Stomach (tissue), 4 donors: ENCODE measurements at regions not wholly inside any gene's neighbourhood (a gene's known extent, or its start where the extent isn't known, plus 50 kb on each side); places are given as distances from the start of the nearest gene placed in this dataset.

Experiments
- CTCF ChIP-seq, 7 experiments: fragments of 450-650 bp in 4 of 7; fragments of 200-600 bp in 3 of 7; sonication (generic) in 3 of 7; IDR thresholded peaks; one replicate each; pipeline ENCODE4 v1.5.1; 2016 to 2019; ENCODE audit warnings: antibody characterized with exemption in 7 of 7, control low read depth in 2 of 7, mild to moderate bottlenecking in 1 of 7
- EP300 ChIP-seq: sonication (generic); formaldehyde crosslinking; IDR thresholded peaks from one replicate; pipeline ENCODE4 v1.6.1; 2017; ENCODE audit warnings: antibody characterized with exemption

DNA sequence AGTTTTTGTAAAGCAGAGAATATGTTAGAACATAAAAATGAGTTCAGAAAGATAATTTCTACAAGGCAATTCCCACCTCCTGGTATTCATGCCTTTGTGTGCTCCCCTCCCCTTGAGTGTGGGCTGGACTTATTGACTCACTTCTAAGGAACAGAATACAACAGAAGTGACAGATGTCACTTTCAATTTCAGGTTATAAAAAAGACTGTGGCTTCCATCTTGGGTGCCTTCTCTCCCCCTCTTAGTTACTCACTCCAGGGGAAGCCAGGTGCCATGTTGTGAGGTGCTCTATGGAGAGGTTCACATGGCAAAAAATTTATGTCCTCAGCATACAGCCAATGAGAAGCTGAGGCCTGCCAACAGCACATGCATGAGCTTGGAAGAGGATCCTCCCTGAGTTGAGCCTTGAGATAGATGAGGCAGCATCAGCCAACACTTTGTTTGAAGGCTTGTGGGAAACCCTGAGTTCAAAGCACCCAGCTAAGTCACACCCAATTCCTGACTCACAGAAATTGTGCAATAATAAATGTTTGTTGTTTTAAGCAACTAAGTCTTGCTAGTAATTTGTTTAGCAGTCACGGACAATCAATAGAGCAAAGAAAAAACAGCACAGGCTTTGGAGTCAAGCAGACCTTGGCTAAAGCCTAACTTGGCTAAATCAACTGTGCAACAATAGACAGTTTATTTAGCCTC lies 73.5 kb upstream of the NGF start:
- TF ChIP-seq CTCF (IDR thresholded peaks at IDR 0.05) (no peak), EP300 (no peak)
